CD14-positive monocyte (primary cell): ENCODE measurements at regions not wholly inside any gene's neighbourhood (a gene's known extent, or its start where the extent isn't known, plus 50 kb on each side); places are given as distances from the start of the nearest gene placed in this dataset.

ENCODE experiments used
- DNase-seq, 3 donors: peaks; one replicate each; pipeline ENCODE4 v3.0.0-alpha.2; 2011 to 2022
- H2AFZ ChIP-seq: 2 replicates; pipeline ENCODE4 v1.6.0; 2012; ENCODE audit warnings: mild to moderate bottlenecking, low read depth, low read length, inconsistent platforms; ENCODE audit not compliant: insufficient read depth, poor library complexity, severe bottlenecking
- H3K27ac ChIP-seq, 2 donors: 1 replicate in 1 of 2; 2 replicates in 1 of 2; pipeline ENCODE4 v1.5.1; 2012 to 2013; ENCODE audit warnings: low read length in 2 of 2, control low read depth in 1 of 2, inconsistent platforms in 1 of 2, low read depth in 1 of 2, mild to moderate bottlenecking in 1 of 2
- H3K27me3 ChIP-seq, 2 donors: one replicate each; pipeline versions ENCODE4 v1.6.0 to v1.6.1; 2011 to 2013; ENCODE audit warnings: low read length in 2 of 2; ENCODE audit not compliant: control insufficient read depth in 2 of 2, insufficient read depth in 2 of 2
- H3K36me3 ChIP-seq, 2 donors: replicated peaks in 1 of 2; 1 replicate in 1 of 2; 2 replicates in 1 of 2; pipeline versions ENCODE4 v1.5.1 to v1.6.1; 2012 to 2013; ENCODE audit warnings: low read length in 2 of 2, control low read depth in 1 of 2, inconsistent platforms in 1 of 2, mild to moderate bottlenecking in 1 of 2; ENCODE audit not compliant: insufficient read depth in 2 of 2, control insufficient read depth in 1 of 2
- H3K4me1 ChIP-seq, 2 donors: 1 replicate in 1 of 2; 2 replicates in 1 of 2; pipeline versions ENCODE4 v1.5.1 to v1.6.1; 2012 to 2013; ENCODE audit warnings: low read length in 2 of 2, control low read depth in 1 of 2, inconsistent platforms in 1 of 2, mild to moderate bottlenecking in 1 of 2, moderate library complexity in 1 of 2; ENCODE audit not compliant: insufficient read depth in 2 of 2, control insufficient read depth in 1 of 2
- H3K4me2 ChIP-seq: replicated peaks from 2 replicates; pipeline ENCODE3; 2012; ENCODE audit warnings: low read length, moderate library complexity, mild to moderate bottlenecking; ENCODE audit not compliant: poor library complexity, severe bottlenecking; ENCODE audit errors: extremely low read depth
- H3K4me3 ChIP-seq, 3 experiments: fragments of 200-600 bp in 1 of 3; sonication (generic) in 1 of 3; replicated peaks in 1 of 3; 1 replicate in 2 of 3; 2 replicates in 1 of 3; pipeline ENCODE4 v1.5.1; 2011 to 2013; ENCODE audit warnings: low read length in 3 of 3, mild to moderate bottlenecking in 3 of 3, control low read depth in 2 of 3, low read depth in 2 of 3, inconsistent platforms in 1 of 3, moderate library complexity in 1 of 3
- H3K79me2 ChIP-seq: 2 replicates; pipeline ENCODE4 v1.6.0; 2012; ENCODE audit warnings: mild to moderate bottlenecking, control low read depth, inconsistent platforms, low read length, moderate library complexity; ENCODE audit not compliant: insufficient read depth
- H3K9ac ChIP-seq: 2 replicates; pipeline ENCODE4 v1.6.0; 2017; ENCODE audit warnings: low read length, mild to moderate bottlenecking; ENCODE audit not compliant: insufficient read depth, poor library complexity, severe bottlenecking
- H3K9me3 ChIP-seq, 2 donors: replicated peaks in 1 of 2; 1 replicate in 1 of 2; 2 replicates in 1 of 2; pipeline versions ENCODE4 v1.5.1 to v1.6.1; 2012 to 2013; ENCODE audit warnings: low read length in 2 of 2, control low read depth in 1 of 2; ENCODE audit not compliant: control insufficient read depth in 1 of 2, insufficient read depth in 1 of 2
- H4K20me1 ChIP-seq: 2 replicates; pipeline ENCODE4 v1.6.0; 2012; ENCODE audit warnings: mild to moderate bottlenecking, low read length, control low read depth, moderate library complexity; ENCODE audit not compliant: insufficient read depth
- H3K27ac Mint-ChIP-seq, 7 donors: one replicate each; pipeline ENCODE4 v1.8.0; 2020; ENCODE audit warnings: mild to moderate bottlenecking in 7 of 7, mixed read lengths in 7 of 7, moderate library complexity in 6 of 7, inconsistent platforms in 2 of 7
- H3K27me3 Mint-ChIP-seq, 3 donors: one replicate each; pipeline ENCODE4 v1.8.0; 2021 to 2022; ENCODE audit warnings: low read depth in 3 of 3, mild to moderate bottlenecking in 3 of 3, mixed read lengths in 3 of 3, moderate library complexity in 3 of 3, inconsistent platforms in 1 of 3
- H3K36me3 Mint-ChIP-seq, 2 donors: one replicate each; pipeline ENCODE4 v1.8.0; 2020; ENCODE audit warnings: mixed read lengths in 2 of 2, inconsistent platforms in 1 of 2, mild to moderate bottlenecking in 1 of 2
- H3K4me1 Mint-ChIP-seq: one replicate; pipeline ENCODE4 v1.8.0; 2020; ENCODE audit warnings: mild to moderate bottlenecking, mixed read lengths
- H3K4me3 Mint-ChIP-seq, 2 donors: one replicate each; pipeline ENCODE4 v1.8.0; 2020; ENCODE audit warnings: mild to moderate bottlenecking in 2 of 2, mixed read lengths in 2 of 2, moderate library complexity in 1 of 2
- H3K9me3 Mint-ChIP-seq, 7 donors: one replicate each; pipeline ENCODE4 v1.8.0; 2020 to 2022; ENCODE audit warnings: mixed read lengths in 7 of 7, mild to moderate bottlenecking in 6 of 7, moderate library complexity in 6 of 7, inconsistent platforms in 2 of 7
- CTCF ChIP-seq: fragments of 200-600 bp; IDR thresholded peaks from one replicate; pipeline ENCODE4 v1.8.0; 2022; ENCODE audit warnings: antibody characterized with exemption, mild to moderate bottlenecking
- WGBS: methylation state at CpG from one replicate; pipeline ENCODE4 v1.1.5; 2013; ENCODE audit warnings: missing lambda C conversion rate; ENCODE audit not compliant: insufficient coverage; 5-methylcytosine and 5-hydroxymethylcytosine counted together
- intact Hi-C, 2 donors: fragments of 100-400 bp; cut with micrococcal nuclease; formaldehyde crosslinking; loops; one replicate each; pipeline versions ENCODE4 v1.15.0 to v1.15.1; 2023

DNA sequence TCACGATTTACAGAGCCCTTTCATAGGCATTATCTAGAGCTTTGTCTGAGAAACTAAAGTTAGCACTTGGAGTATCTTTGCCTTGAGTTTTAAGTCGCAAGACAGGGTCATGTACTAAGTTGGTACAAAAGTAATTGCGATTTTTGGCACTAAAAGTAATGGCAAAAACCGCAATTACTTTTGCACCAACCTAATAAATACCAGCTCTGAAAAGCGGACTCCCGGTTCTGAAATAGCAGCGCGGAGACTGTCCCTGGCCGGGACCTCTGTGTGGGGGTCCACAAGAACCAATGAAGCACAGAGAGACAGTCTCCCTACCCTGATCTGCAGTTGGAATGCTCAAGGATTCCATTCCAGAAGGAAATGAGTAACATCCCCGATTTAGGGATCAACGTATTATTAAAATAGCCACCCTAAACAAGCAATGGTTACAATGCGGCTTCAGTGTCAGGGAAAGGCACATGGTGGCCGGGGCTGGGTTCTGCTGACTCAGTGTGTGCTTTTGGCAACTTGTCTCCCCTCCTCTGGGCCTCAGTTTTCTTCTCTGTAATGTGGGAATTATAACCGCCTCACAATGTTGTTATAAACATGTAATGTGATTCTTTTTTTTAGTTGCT, 150.3 kb upstream of the MCTP2 start:
- no peak overlapping the region for H3K4me2 ChIP-seq
- H3K36me3 Mint-ChIP-seq = no peaks in the 10 kb centered on the region
- no peaks in the 10 kb centered on the region for H3K9me3 ChIP-seq
- H3K9me3 Mint-ChIP-seq = no peaks in the 10 kb centered on the region
- no peak for TF ChIP-seq CTCF
- DNase-seq = no peak
- WGBS = 94% methylated on average over 3 of the region's 14 CpGs
- no peaks in the 10 kb centered on the region for H3K79me2 ChIP-seq
- H3K9ac ChIP-seq = no peak overlapping the region
- no peak overlapping the region for H3K27ac ChIP-seq
- no peak overlapping the region for H3K4me3 Mint-ChIP-seq
- no peak overlapping the region for H2AFZ ChIP-seq
- intact Hi-C loops = no loop called here
- H3K4me3 ChIP-seq = no peak overlapping the region
- no peaks in the 10 kb centered on the region for H3K36me3 ChIP-seq
- H3K4me1 ChIP-seq = no peaks in the 10 kb centered on the region
- peaks cover 0 to 2% (median 0%) of the 10 kb centered on the region in 3 donors for H3K27me3 Mint-ChIP-seq
- no peaks in the 10 kb centered on the region for H3K4me1 Mint-ChIP-seq
- H3K27ac Mint-ChIP-seq = no peak overlapping the region
- no peaks in the 10 kb centered on the region for H4K20me1 ChIP-seq
- H3K27me3 ChIP-seq = no peaks in the 10 kb centered on the region

- H3K9me3 Mint-ChIP-seq = no peaks in the 10 kb centered on the region
- H3K27ac Mint-ChIP-seq = no peak overlapping the region
- H3K27ac ChIP-seq = no peak overlapping the region
- H3K36me3 ChIP-seq = no peaks in the 10 kb centered on the region
- TF ChIP-seq CTCF = no peak
- H4K20me1 ChIP-seq = no peaks in the 10 kb centered on the region
- 83% methylated on average over 1 of the region's 8 CpGs for WGBS
- H3K79me2 ChIP-seq = no peaks in the 10 kb centered on the region
- H3K4me3 ChIP-seq = no peak overlapping the region
- H3K4me1 Mint-ChIP-seq = no peaks in the 10 kb centered on the region
- H3K27me3 Mint-ChIP-seq = peaks cover 0 to 3% (median 0%) of the 10 kb centered on the region in 3 donors
- no peaks in the 10 kb centered on the region for H3K9me3 ChIP-seq
- no peak overlapping the region for H3K4me3 Mint-ChIP-seq
- no peaks in the 10 kb centered on the region for H3K36me3 Mint-ChIP-seq
- intact Hi-C loops = no loop called here
- no peak overlapping the region for H2AFZ ChIP-seq
- H3K4me1 ChIP-seq = no peaks in the 10 kb centered on the region
- H3K4me2 ChIP-seq = no peak overlapping the region
- no peaks in the 10 kb centered on the region for H3K27me3 ChIP-seq
- no peak for DNase-seq
- H3K9ac ChIP-seq = no peak overlapping the region
These were observed 150.9 kb upstream of the MCTP2 start for GRCh38 chr15:94080416-94080815.
